GM19452 (cell line): ENCODE measurements at regions not wholly inside any gene's neighbourhood (a gene's known extent, or its start where the extent isn't known, plus 50 kb on each side); places are given as distances from the start of the nearest gene placed in this dataset.
"Not testable (repeated sequence)": the region's sequence is repeated elsewhere in the genome, so short reads cannot be mapped to it uniquely, and the experiment has no call there.

Source experiments
- ATAC-seq: cut with Tn5 transposase; IDR thresholded peaks from one replicate; pipeline ENCODE4 v1.9.1; 2021; ENCODE audit not compliant: unreplicated experiment

DNA sequence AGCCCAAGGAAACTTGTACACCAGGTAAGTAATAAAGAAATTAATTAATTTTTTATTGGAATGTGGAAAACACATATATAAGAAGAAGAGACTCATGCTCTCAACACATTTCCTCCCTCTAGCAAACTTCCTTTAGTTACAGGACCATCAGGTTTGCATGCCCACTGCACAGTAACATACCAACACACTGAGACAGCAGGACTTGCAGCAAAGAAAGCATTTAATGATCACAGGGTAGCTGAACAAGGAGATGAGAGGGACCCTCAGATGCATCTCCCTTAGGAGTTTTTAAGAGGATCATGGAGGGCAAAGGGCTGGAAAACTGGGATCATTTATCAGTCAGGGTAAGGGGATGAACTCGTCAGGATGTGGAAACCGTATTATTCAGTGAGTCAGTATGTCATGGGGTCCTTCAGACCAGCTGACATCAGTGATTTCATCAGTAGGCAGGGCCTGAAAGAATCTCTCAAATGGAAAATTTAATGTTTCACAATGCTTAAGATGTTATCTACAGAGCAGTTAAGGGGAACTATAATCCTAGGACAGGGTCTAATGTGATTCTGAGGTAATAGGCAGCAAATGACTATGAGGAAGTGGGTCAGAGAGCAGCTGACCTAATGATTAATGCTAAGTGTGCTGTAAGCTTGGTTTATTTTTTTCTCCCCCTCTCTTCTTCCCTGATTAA lies 193.8 kb upstream of the RND3 start:
- ATAC-seq: no peak

DNA sequence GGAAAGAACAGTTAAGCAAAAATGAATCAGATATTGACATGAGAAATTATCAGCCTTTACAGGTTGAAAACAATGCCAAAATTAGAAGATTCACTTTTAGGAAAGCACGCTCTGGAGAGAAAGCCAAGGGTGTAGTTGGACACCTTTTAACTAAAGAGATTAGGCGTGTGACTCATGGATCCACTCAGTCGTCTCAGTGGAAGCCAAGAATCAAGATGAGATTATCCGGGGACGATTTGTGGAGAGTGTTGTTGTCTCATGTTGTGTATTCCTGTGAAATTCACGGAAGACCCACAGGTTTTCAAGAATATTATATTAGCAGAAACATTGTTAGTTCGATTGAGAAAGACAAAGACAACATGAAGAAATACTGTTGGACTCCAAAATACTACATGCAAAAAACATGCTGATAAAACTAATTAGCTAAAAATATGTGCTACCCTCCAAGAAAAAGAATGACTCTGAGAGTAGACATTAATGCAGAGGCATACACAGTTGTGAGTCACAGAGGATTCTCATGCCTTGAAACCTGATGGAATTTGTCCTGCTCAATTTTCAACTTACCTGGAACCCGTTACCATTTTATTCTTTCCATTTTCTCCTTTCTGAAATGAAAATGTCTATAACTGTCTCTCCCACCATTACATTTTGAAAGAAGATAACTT lies 192.1 kb upstream of the RND3 start:
- no peak for ATAC-seq

DNA sequence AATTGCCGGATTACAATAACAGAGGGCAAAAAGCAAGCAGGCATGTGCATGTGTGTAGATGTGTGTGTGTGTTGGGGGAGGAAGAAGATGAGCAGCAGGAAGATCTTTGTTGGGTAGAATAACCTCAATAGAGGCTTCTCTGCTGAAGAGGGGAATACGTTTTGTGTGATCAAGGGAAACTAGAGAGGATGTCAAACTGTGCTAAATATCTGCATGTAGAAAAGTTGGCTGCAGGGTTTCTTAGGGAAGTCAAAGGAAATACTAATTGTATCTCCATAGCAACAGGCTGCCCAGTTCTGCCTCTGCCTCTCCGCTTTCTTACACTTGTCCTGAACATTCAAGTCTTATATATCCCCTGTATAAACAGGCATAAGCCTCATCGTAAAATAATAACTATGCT lies 190.1 kb upstream of the RND3 start:
- no peak for ATAC-seq

DNA sequence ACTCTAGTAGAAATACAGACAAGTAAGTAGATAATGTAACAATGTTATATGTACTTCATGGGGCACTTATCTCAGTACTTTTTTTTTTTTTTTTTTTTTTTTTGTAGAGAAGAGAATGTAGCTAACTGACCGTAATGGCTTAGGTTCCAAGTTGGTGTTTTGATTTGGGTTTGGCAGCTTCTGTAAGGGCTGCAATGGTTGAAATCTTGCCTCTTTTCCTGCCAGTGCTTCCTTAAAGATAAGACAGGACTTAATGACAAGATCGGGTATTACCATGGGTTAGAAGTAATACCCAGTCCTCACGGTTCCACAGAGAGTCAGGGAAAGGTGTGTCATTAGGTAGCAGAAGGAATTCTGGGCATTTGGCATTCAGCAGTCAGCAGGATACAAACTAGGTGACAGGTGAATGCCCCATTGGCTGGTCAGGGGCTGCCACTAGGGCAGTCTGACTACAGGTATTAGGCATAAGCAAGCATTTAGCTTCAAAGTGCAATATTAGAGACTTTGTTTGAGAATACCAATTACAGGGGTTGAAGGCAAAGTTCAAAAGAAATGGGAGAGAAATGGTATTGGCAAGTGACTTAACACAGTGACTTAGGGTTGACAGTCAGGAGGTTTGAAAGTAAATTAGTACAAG lies 189.4 kb upstream of the RND3 start:
- no peak for ATAC-seq

DNA sequence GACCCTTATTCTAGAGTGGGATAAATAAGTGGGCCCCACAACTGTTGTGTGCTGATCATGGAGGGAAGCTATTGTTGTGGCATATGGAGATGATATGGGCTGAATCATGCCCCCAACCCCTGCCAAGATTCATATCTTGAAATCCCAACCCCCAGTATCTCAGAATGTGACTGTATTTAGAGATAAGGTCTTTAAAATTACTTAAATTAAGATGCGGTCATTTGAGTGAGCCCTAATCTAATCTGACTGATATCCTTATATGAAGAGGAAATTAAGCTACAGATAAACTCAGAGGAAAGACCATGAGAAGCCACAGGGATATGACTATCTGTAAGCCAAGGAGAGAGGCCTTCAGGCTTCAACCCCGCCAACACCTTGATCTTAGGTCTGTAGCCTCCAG lies 188.3 kb upstream of the RND3 start:
- no peak for ATAC-seq

DNA sequence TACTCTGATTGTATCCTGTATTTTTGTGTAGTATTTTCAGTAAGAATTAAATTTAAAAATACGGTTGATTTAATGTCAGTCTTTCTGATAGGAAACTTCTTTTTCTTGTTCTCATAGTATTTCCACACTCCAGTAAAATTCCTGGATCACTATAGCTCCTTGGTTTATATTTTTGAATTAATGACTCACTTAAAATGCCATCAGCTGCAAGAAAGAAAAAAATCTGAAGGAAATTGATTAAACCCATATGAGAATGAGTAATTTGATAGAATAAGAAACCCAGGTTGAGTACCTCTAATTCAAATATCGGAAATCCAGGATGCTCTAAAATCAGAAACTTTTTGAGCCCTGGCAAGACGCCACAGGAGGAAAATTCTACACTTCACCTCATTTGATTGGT lies 186.8 kb upstream of the RND3 start:
- no peak for ATAC-seq

DNA sequence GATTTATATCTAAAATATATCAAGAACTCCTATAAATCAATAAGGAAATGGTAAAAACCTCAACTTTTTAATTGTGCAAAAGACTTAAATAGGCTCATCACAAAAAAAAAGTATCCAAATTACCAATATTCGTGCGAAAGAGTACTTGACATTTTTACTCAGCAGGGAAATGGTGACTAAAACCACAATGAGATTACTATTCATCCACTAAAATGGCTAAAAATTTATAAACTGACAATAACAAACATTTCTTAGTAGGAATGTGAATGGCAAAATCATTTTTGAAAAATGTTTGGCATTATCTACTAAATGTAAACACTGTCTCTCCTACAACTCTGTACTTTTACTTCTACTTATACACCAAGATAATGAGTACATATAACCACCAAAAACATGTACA lies 184.8 kb upstream of the RND3 start:
- ATAC-seq: no peak

DNA sequence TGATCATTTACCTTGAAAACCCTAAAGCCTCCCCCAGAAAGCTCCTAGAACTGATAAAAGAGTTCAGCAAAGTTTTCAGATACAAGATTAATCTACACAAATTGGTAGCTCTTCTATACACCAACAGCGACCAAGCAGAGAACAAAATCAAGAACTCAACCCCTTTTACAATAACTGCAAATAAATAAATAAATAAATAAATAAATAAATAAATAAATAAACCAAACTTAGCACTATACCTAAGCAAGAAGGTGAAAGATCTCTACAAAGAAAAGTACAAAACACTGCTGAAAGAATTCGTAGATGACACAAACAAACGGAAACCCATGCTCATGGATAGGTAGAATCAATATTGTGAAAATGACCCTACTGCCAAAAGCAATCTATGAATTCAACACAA lies 182.0 kb upstream of the RND3 start:
- no peak for ATAC-seq

DNA sequence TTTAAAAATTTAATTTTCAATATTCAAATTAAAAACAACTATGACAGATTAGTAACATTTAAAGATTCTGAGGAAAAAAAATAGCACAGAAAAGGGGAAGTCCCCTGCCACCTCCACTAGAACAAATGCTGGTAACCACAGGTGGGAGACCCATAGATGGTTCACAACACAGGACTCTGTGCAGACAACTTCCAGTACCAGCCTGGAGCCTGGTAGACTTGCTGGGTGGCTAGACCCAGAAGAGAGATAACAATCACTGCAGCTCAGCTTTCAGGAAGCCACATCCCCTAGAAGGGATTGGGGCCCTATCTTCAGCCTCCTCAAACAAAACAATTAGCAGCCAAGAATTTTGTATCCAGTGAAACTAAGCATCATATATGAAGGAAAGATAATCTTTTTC lies 179.6 kb upstream of the RND3 start:
- ATAC-seq: not testable (repeated sequence)

DNA sequence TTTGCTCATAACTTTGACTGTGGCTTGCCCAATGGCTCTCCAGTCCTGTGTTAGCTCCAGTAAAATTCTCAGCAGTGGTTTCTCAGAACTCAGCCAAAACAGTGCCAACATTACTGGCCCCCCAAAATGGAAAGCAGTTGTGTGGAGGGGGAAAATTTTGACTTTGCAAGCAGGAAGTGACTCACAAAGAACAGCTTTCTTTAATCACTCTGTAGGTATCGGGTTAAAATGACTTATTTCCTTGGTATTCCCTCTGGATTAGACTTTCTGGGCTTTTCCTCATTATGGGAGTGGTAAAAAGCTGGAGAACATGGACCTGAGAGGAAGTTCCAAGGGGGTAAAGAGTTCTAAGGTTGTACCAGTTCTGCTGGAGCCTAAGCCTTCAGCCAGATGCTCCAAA lies 175.7 kb upstream of the RND3 start:
- ATAC-seq: no peak

DNA sequence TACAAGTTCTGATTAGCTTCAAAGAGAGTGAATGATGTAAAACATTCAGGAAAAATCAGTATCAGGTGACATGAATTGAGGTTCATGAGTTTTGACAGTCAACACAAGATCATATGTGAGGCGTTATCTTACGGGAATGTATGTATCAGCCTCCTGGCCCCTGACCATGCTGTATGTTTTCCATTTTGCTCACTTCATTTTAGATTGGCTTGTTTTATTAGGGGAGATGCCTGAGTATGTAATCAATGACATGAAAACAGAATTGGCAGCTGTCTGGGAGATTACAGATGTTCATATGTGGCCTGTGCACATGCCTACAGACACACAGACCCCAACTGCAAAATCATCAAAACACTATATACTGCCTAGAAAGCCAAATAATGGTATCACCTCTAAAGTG lies 168.5 kb upstream of the RND3 start:
- ATAC-seq: no peak

DNA sequence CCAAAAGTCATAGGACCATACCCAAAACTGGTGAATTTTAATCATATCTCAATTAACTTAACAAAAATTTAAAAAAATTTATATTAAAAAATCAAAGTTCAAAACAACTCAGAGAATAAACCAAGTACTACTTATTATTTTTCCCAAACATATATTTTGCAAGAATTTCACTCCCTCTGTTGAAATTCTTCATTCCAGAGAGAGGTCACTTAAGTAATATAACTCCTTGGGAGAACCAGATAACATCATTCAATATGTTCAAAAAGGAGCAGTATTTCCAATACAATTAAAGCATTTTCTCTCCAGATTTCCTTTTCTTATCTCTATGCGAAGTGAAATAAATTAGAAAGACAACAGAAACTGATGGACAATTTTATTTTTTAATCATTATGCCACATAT lies 165.9 kb upstream of the RND3 start:
- ATAC-seq: no peak

DNA sequence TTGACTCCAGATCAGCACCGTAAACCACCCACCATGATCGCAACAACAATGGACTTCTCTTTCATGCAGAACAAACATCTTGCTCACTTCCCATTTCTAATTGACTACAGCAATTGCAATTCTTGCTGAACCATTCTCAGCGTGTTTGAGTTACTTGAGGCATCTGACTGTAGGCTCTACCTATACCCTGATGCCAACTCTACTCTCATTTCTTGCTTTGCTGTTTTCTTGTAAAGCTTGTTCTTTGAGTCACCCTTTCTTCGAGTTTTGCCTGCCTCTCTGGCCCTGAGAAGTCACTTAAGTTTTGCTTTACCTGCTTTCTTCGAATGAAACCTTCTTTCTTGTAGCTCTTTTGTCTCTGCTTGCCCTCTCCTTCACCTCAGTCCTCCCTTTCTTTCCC lies 160.5 kb upstream of the RND3 start:
- no peak for ATAC-seq

DNA sequence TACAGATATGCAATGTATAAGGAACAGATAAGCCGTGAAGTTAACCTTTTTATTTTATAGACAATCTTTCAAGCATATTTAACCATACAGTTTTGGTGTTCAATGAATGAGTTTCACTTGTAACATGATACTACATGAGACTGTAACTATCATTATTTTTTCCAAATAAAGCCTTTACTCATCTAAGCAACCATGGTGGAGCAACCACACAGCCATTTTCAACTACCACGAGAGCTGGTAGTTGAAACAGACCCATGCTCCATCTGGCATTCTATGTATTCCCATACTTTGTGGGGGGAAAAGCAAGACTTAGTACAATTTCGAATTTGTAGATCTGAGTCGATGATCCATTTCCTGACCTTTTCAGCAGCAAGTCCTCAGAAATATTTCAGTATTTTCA lies 159.3 kb upstream of the RND3 start:
- ATAC-seq: no peak

DNA sequence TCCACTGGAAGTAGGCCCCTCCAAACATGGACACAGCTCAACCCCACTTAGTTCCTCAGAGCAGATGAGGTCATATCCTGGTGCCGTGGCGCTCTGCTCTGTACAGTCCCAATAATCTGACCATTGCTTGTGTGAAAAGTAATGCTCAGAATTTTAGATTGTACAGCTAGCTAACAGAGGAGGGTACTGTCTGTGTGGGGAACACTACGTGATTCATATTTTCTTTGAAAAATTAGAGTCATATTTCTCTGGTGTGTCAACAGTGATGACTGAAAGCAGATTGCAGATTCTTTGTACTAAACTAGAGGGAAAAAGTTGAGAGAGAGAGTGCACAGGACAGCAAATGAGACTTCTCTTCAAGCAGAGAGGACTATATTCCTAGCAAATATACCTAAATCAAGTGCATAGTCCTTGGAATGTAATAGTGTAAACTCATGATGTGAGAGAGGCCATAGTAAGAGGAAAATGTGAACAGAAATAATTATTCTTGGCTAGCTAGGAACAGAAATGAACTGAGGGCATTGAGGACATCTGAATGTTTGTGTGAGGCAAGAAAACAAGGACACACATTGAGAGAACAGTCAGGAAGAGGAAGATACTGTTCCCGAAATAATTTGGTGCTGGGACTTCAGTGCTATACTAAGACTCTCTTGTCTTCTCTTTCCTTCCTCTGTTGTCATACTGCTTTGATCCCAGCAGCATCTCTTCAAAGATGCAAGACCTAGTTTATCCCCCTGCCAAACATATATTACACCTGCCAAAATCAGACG lies 157.0 kb upstream of the RND3 start:
- ATAC-seq: no peak

DNA sequence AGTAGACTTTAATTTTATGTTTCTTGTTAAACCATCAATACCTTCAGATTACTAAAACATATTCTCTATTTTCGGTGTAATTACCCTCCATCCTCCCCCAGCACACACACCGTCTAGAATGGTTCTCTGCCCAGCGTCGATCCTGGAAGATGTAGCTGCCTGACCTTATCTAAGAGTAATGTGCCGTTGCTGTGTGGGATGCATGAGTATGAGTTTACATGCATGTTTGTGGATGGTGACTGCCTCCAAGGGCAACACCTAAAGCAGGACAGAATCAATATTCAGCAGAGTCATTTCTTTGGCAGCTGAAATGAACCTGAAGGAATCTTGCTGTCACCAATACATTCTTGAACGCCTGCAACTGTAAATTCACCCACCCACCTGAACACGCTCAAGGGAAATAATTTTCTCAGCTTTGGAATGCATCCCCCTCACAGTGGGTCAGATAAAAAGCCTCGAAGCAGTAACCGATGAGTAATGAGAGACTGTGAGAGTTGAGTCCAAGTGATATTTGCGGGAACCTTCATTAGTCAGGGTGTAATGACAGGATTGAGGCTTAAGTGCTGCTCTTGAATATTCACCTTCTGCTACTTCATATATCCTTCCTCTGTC lies 155.8 kb upstream of the RND3 start:
- ATAC-seq: no peak

DNA sequence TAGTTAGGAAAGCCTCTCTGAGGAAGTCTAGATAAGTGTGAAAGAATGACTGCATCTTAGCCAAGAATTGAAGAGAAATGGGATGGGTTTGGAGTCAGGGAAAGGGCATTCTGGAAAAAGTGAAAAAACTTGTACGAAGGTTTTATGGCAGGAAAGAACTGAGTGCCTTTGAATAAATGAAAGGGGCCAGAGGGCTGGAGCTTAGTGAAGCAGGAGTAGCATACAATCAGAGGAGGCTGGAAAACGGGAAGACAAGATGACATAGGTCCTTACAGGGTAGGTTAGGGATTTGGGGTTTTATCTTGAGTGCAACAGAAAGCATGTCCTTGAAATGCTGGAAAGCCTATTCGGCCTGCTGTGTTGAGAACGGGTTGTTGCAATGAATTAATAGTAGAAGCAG lies 152.6 kb upstream of the RND3 start:
- no peak for ATAC-seq

DNA sequence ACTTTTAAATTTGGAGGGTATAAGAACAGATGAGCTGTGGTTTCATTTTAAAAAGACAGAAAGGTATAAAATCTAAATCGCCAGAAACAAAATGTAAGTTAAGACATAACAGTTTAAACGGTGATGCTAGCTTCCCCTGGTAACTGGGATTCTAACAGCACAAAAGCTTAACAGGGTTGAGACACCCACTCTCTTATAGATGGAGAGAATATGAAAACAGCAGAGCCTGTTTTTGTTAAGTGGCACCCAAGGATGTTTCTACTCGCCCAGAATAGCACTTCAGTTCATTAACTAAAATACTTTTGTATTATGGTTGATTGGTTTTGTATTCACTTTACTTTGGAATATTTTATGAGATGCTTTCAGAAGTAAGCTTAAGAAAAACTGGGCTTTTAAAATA lies 151.9 kb upstream of the RND3 start:
- no peak for ATAC-seq

DNA sequence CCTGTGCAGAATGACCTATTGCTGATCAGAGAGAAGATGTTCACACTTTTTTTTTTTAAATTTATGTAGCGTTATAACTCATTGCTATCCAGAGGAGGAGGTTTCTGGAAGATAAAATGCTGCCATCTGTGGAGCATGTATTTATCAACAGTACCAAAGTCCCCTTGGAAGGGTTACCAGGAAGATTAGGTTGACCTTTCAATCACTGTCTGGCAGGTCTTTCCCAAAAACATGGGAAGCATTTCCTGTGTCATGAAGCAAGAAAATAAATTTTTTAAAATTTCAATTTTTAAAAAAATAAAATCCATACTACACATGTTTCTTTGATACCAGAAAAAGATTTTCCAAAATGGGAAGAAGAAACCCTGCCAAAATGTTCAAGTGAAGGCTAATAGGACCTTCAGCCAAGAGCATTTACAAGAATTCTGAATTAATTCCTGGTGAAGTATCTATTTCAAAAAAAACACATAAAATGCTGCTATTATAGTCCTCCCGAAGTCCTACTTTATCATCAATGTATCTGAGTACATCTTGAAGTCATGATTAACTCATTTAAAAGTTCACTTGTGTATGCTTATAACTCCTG lies 143.9 kb upstream of the RND3 start:
- no peak for ATAC-seq

DNA sequence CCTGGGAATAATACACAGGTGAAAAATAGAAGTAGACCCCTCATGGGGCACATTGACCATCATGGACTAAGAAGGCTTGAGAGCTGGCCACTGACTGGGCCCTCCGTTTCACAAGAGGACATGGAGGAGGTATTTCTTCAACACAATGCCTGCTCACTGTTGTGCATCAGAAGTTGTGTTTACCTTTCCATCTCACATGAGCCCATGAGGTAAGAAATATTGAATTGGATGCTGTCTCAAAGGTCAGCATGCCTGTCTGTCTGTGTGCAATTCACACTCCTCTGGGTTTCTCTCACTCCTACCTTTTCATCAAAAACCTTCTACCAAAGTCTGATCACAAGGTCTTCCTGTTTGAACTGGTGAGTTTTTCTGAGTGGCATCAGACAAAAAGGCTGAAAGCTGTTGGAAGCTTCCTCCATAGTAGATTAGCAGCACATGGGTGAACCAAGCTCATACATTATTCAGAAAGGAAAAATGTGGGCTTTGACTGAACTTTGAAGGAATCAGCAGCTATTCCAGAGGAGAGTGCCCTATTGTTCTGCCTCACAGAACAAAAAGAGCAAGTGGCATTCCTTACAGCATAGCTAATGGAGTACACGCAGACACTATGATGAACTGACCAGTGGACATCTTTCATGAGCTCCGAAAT lies 143.2 kb upstream of the RND3 start:
- ATAC-seq: no peak

DNA sequence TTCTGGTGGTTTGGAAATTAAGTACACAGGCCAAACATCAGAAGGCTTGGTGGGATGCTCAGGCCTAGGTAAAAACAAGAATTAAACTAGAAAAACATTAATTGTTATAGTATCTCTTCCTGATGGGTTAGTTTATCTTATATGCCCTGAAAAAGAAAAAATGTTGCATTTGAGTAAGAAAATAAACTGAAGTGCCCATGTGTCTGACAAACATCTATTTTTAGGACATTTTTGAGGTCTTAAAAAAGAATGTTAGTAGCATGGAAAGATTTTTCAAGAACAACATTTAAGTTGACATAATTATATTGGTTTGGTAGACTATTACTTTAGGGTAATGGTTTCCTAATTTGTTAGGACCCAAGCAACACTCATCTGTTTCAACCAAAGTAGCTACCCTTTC lies 140.1 kb upstream of the RND3 start:
- no peak for ATAC-seq
